SW480 (cell line): ENCODE measurements at regions not wholly inside any gene's neighbourhood (a gene's known extent, or its start where the extent isn't known, plus 50 kb on each side); places are given as distances from the start of the nearest gene placed in this dataset.

Experiments used
- DNase-seq: peaks from one replicate; pipeline ENCODE4 v3.0.0-alpha.2; 2016; ENCODE audit warnings: low spot score

GRCh38 chr11:129590753-129591475 lies 215.3 kb downstream of the BARX2 start:
- no peak for DNase-seq

GRCh38 chr11:129591527-129591926 lies 215.9 kb downstream of the BARX2 start:
- DNase-seq: no peak

GRCh38 chr11:129592191-129592590 lies 216.5 kb downstream of the BARX2 start:
- no peak for DNase-seq

GRCh38 chr11:129593098-129593497 lies 217.4 kb downstream of the BARX2 start:
- DNase-seq: peak; percentile 54

- no peak for DNase-seq
Observed at GRCh38 chr11:129595038-129595962, 219.7 kb downstream of the BARX2 start.

GRCh38 chr11:129596351-129596750 lies 219.3 kb upstream of the TMEM45B start:
- DNase-seq: no peak

GRCh38 chr11:129598378-129598777 lies 217.3 kb upstream of the TMEM45B start:
- no peak for DNase-seq

- no peak for DNase-seq
Observed at GRCh38 chr11:129605815-129606214, 209.8 kb upstream of the TMEM45B start.

GRCh38 chr11:129608711-129609110 lies 206.9 kb upstream of the TMEM45B start:
- DNase-seq: no peak

GRCh38 chr11:129610125-129610524 lies 205.5 kb upstream of the TMEM45B start:
- no peak for DNase-seq

- no peak for DNase-seq
Observed at GRCh38 chr11:129610545-129610944, 205.1 kb upstream of the TMEM45B start.

- DNase-seq: peak; percentile 52
Observed at GRCh38 chr11:129611661-129612446, 203.8 kb upstream of the TMEM45B start.

GRCh38 chr11:129612447-129612961 lies 203.1 kb upstream of the TMEM45B start:
- DNase-seq: no peak

GRCh38 chr11:129613071-129613470 lies 202.6 kb upstream of the TMEM45B start:
- DNase-seq: no peak

- DNase-seq: no peak
Observed at GRCh38 chr11:129614256-129614944, 201.2 kb upstream of the TMEM45B start.

GRCh38 chr11:129618046-129618569 lies 197.5 kb upstream of the TMEM45B start:
- no peak for DNase-seq

GRCh38 chr11:129620237-129621104 lies 195.2 kb upstream of the TMEM45B start:
- DNase-seq: no peak

GRCh38 chr11:129625930-129626329 lies 189.7 kb upstream of the TMEM45B start:
- DNase-seq: no peak

GRCh38 chr11:129631201-129631600 lies 184.4 kb upstream of the TMEM45B start:
- DNase-seq: no peak

- no peak for DNase-seq
Observed at GRCh38 chr11:129636926-129637325, 178.7 kb upstream of the TMEM45B start.
